ENCODE measurements at regions not wholly inside any gene's neighbourhood (a gene's known extent, or its start where the extent isn't known, plus 50 kb on each side); places are given as distances from the start of the nearest gene placed in this dataset.

- TF ChIP-seq CTCF (IDR thresholded peaks at IDR 0.05) (no peak), POLR2A (IDR thresholded peaks at IDR 0.05) (no peak)
These were observed 103.2 kb downstream of the KLF4 start for GRCh38 chr9:107386396-107386795.
